Activated naive CD4-positive, alpha-beta T cell treated with Interleukin-2 at 50 U/mL for 16 hours (primary cell): ENCODE measurements at regions not wholly inside any gene's neighbourhood (a gene's known extent, or its start where the extent isn't known, plus 50 kb on each side); places are given as distances from the start of the nearest gene placed in this dataset.
"Not testable (repeated sequence)": the region's sequence is repeated elsewhere in the genome, so short reads cannot be mapped to it uniquely, and the experiment has no call there.

Experiments used
- DNase-seq: peaks from one replicate; pipeline ENCODE4 v3.0.0-alpha.2; 2020

DNA sequence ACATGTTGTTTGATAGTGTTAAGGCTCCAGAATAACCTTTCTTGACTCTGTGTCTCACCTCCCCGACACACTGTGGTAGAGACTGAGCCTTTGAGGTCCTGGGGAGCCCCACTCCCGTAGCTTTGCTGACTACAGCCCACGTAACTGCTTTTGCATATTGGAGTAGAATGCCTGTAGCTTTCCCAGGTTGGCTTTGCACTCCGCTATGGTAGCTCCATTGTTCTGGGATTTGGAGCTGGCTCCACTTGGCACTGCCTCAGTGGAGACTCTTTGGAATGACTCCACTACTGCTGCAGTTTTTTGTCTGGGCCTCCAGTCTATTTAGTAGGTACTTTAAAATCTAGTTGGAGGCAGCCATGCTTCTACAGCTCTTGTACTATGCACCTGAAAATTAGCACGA, 56.2 kb upstream of the ANXA1 start:
- DNase-seq: no peak

DNA sequence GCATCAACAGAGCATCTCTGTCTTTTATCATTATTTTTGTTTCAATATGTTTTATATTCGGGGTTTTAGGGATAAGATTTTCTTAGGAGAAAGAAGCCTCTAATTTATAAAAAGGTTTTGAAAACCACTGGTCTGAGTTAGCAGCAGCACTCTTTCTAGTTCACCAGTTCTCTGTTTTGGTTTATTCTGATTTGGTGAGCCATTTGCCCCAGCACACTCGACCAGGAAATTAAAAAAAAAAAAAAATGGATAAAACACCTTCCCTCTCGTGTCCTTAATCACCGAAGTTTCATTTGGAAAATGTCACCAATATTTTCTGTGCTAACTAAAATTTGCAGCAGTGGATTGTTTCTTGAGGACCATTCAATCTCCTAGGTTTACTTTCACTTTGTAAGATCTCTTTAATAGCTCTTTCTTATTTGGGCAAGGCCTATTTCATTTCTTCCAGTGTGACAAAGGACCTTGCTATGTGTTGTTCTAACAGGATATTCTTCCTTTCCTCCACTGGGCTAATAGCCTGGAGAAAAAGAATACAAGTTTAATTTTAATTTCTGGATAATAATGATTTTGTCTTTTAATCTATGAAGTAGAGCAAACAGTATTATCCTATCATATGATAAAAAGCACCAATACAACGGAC, 57.8 kb upstream of the ANXA1 start:
- no peak for DNase-seq

DNA sequence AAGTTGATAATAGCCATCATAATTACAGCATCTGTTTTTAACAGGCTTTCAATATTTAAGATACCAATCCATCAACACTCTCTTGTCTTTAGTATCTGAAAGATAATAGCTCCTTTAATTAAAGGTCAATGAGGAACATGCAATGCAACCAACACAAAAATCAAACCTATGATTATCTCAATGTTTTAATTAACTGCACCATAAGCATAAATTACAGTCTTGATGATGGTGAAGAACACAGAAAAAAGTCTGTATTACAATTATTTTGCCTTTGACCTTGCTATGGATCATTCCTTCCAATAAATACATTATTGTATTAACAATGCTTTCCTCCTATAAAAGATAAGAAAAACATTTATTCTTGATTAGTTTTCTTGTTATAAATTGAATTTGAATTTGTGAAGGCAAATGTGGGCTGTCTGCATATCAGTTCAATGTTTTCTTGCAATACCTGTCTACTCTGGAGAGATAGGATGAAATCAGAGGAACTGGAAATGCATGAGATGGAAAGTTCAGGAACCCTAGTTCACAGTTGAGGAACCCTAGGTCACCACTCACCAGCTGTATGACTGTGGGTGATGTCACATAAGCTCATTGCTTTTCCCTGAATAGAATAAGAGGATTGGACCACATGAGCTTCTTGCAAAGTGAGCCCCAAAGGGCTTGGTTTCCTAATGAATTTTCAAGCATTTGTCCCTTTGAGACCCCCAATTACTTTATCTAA, 58.5 kb upstream of the ANXA1 start:
- DNase-seq: no peak

DNA sequence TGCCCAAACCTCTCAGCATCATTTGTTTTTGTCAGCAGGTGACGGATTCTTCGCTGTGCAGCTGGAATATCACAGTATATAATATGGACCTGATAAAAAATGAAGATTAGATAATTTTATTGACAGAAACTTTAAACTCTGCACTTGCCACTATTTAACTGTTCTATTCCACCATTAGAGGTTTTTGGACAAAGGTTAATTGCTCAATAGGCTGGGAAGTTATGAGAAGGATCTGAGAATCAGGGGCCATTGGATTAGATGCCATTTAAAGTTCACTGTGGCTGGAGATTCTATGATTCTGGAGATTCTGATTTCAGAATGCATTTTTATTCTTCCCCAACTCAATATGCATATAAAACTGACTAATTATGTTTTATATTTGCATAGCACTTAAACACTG, 59.8 kb upstream of the ANXA1 start:
- DNase-seq: no peak

DNA sequence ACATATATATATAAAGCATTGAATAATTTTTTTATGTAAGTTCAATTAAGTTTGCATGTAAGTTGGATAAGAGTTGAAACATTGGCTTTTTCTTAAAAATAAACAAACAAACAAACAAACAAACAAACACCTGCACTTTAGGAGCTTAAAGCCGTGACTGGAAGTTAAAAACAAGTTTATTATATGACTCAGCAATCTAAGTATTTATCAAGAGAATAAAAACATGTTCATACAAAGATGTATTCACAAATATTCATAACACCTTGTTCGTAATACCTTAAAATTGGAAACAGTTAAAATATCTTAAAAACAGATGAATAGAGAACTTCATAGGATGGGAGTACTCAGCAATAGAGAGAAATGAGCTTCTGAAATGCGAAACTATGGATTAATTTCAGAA, 61.5 kb upstream of the ANXA1 start:
- DNase-seq: no peak

DNA sequence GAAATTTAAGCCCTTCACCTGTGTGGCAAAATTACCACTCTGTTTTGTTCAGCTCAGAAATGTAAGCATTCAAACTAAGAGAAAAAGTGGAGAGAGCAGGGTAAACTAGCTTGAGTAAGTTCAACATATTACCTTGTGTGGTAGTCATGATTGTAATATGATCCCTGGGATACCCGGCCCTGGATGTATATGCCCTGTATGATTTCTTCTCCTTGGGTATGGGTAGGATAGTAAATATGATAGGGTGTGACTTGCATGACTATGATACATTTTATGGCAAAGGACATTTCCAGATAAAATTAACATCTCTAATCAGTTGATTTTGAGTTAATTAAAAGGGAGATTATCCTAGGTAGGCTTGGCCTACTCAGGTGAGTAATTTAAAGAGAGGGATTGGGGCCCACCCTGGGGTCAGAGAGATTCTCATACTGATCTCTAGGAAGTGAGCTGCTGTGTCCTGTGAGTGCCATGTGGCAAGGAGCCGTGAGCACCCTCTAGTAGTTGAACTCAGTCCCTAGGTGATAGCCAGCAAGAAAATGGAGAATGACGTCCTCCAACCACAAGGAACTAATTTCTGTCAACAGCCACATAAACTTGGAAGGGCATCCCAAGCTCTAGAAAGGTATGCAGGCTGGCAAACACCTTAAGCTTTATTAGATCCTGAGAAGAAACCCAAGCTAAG, 62.2 kb upstream of the ANXA1 start:
- DNase-seq: no peak

DNA sequence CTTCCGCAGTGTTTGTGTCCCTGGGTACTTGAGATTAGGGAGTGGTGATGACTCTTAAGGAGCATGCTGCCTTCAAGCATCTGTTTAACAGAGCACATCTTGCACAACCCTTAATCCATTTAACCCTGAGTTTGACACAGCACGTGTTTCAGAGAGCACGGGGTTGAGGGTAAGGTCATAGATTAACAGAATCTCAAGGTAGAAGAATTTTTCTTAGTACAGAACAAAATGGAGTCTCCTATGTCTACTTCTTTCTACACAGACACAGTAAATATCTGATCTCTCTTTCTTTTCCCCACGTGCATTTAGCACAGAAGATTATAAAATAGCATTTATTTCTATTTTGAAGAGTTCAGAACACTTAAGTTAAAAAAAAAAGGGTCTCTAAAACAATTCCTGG, 63.8 kb upstream of the ANXA1 start:
- DNase-seq: not testable (repeated sequence)

DNA sequence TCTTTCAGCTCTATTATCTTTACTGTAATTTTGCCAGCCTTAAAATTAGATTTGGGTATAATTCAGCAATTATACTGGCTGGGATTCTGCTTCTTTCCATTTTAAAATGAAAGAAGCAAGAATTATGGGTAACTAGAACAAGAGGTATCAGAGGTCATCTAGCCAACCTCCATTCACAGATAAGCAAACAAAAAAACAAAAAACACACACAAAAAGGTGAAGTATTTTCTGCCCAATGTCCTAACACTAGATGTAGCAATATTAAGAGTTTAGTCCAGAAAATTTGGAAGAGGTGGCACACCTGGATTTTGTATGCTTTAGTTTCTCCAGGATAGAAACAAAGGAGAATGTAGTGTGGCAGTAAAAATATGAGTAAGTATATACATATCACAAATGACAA, 68.1 kb upstream of the ANXA1 start:
- DNase-seq: no peak

DNA sequence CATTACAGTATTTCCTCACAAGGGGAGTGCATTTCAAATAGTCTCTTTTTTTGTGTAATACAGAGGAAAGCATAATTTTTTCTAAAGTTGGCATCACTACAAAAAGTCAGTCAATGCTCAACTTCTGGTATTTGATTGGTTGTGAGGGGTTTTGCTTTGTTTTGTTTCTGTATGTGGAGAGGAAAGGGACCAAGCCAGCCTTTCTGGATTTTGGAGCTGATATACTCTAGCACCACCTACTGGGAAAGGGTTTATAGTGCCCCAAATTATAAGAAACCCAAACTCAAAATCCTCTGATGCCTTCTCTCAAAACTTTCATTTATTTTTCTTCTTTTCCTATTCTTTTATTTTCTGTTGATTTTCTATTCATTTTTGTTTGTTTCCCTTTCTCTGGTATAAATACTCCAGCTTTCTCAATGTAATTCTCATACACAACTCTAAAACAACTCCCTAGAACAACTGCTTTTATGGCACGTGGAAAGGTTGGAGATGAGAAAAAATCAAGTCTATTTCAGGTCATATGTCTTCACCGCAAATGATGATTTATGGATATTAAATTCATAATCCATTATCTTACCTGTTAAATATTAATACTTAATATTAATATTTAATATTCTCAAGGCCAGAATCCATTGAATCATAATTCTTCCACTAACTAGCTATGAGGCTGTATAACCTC, 69.5 kb upstream of the ANXA1 start:
- DNase-seq: no peak

DNA sequence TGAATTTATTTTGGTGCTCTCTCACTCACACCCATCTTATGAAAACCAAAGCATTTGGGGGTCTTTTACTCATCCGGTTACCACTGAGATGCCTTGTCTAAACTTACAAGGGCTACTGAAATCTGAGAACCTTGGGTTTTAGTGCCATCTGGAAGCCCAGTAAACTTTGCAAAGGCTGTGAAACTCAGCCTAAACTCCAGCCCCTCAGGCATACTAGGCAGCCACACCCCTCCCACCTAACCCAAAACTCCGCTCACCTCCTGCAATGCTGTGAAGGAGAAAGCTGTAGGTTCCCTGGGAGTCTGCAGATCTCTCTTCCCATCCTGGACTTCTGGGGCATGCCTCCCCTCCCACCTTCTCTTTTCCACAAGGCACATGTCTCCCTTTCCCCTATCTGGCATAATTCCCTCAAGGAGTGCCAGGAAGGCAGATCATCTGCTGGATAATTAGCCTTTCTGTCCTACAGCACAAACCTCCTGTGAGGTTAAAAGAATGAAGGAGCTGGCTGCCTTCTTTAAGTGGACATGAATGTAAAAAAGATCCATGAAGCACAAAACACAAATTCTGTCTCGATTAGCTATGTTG, 71.5 kb upstream of the ANXA1 start:
- DNase-seq: no peak

DNA sequence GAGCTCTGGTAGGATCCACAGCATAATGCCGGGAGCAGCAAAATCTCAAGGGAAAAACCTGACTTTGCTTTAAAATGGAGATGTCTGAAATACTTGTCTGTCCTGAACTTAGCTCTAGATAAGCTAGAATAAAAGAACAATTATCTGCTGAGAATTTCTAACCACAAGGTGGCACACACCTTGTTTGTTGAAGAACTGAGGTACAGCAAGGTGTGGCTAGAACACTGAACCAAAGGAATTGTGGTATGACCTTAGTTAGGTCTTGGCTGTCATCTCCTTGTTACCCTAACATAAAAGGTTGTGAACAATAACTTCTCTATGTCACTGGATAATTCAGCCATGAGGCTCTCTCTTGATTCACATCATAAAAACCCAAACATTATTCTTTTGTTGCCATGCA, 72.3 kb upstream of the ANXA1 start:
- DNase-seq: no peak

DNA sequence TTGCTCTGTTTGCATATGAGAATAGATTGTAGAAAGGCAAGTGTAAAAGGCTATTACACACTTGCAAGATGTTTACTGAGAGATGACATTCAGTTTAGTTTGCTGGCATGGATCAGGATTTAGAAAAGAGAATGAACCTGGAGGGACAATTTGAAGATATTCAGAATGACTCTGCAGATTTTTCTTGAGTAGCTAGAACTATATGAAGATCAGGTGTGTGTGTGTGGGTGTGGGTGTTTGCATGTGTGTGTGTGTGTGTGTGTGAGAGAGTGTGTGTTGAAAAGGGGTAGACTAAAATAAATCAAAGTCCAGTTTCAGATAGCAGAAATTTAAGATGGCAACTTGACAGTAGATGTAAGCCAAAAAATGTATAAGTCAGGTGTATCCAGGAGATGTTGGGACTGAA, 74.0 kb upstream of the ANXA1 start:
- DNase-seq: no peak

DNA sequence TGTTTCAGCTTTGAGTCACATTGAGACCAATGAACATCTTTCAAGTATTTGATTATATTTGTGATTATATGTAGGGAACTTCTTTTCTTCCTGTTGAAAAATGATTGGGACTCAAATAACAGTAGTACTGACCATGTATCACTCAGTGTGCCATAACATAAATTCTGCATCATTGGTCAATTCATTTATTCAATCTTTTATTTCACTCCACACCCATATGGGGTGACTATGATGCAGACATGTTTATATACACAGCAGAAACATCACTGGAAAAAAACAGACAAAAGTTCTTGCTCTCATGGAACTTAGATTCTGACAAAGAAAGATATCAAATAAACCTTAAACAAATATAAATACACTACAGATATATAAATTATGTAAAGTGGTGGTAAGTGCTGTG, 74.7 kb upstream of the ANXA1 start:
- DNase-seq: no peak

DNA sequence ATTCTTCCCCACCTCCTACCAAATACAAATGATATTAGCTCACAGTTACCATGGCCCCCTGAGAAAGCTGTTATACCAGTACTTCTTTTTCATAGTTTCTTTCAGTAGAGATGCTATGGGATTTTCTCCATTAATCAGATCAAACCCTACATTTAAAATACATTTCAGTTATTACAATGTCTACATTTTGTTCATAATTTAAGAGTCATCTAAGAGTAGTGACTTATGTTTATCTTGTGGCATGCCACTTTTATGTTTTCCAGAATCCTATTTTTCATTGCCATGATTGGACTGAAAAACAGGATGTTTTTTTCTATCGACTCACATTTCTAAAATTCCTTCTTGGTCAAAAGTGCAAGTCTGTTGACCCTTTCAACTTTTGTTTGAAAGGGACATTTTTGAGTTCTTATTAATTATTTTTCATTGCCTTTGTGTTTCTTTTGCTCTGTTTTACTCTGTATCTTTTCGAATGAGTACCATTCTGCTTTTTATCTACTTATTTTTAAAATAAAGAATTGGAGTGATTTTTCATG, 77.4 kb upstream of the ANXA1 start:
- DNase-seq: no peak

DNA sequence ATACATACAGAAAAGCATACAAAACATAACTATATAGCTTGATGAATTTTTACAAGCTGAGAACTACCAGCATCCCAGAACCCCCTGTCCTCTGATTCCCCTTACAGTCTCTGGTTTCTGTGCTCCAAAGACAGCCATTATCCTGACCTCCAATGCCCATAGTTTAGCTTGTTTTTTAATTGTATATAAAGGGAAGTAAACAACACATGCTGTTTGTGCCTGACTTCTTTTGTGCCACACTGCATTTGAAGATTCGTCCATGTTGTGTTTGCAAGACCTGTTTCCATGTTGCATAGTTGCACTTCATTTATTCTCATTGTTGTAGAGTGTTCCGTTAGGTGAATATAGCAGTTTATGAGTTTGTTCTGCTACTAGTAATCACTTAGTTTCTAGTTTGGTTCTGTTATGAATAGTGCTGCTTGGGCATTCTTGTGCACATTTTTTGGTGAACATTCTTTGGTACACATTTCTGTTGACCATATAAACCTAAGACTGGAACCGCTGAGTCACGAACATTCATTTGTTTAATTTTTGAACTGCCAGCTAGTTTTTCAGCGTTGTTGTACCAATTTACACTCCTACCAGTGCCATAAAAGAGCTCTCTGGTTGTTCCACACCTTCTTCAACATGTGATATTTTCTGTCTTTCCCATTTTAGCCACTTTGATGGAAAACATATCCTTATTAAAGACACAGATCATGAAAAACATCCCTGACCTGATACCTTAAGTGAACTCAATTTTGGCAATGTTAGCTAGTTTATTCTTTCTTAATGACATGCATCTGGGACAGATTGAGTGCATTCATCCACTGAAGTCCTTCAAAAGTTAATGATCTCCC, 78.1 kb upstream of the ANXA1 start:
- no peak for DNase-seq

DNA sequence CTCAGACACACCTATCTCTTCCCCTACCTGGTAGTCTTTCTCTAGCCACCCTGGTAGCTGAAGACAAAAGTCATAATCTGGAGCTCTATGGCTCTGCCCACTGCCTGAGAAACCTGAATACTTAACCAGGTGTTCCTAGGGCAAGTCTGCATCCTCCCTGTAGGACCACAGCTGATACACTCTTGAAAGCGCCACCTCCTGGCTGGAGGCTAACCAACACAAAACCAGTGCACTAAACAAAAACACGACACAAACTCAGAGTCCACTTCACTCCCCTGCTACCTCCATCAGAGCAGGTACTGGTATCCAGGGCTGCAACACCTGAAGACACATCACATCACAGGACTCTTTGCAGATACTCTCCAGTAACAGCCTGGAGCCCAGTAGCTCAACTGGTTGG, 84.6 kb upstream of the ANXA1 start:
- no peak for DNase-seq

DNA sequence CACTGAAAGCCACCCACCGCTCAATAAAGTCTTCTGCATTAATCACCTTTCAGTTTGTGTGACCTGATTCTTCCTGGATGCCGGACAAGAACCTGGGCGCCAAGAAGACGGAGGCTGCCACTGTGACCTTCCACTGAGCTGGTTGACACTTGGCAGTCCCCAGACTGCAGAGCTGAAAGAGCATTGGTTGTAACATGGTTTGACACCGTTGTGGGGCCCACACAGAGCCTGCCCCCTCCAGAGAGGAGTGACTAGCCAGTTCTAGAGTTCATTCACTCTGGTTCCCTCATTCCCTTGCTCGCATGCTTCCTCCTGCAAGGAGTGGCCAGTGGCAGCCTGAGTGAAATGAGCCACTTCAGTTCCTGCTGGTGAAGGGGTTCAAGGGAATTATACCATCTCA, 86.2 kb upstream of the ANXA1 start:
- no peak for DNase-seq

DNA sequence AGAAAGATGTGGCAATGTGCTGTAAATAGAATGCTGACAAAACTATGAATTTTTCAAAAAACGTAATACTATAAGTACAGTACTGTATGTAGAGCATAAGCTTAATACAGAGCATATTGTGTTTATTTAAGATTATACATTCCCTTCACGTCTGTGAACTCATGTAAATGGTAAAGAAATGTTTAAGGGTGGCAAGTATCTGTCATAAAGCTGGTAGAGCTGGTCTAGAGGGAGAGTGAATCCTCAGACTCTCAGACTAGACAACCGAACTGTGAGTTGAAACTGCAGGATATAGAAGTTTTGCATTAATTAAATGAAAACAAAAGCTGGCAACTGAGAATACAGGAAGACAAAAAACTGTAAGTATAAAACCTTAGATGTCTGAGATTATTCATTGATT, 87.3 kb upstream of the ANXA1 start:
- DNase-seq: no peak

DNA sequence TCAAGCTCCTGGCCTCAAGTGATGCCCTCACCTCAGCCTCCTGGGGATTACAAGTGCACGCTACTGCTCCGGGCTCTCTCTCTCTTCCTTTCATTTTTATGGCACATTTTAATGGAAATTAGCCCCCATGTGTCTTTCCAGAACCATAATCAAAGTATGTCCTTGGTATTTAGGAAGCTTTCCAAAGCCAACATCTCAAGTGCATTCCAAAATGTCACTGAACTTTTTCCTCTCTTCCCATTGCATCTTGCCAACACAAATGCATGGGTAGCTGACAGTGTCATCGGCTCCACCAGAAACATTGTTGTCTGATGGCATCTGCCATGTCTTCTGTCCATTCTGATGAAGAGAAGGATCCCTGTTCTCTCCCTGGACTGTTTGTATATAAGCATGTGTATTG, 90.5 kb upstream of the ANXA1 start:
- DNase-seq: no peak

DNA sequence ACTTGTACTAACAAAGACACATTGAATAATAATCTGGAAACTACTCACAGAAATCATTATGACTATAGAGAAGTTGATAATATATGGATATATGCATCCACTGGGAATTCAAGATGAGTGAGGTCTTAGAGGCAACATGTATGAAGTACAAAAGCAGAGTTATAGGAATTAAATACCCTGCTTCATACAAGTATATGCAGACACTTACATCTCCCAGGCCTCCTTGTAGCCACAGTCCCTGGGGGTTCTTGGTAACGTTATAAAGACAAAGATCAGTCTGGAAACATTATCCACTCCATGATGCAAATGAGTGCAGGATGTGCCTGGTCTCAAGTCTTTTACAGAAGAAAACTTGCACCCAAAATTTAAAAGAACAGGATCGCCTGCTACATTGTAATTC, 92.4 kb upstream of the ANXA1 start:
- DNase-seq: no peak

DNA sequence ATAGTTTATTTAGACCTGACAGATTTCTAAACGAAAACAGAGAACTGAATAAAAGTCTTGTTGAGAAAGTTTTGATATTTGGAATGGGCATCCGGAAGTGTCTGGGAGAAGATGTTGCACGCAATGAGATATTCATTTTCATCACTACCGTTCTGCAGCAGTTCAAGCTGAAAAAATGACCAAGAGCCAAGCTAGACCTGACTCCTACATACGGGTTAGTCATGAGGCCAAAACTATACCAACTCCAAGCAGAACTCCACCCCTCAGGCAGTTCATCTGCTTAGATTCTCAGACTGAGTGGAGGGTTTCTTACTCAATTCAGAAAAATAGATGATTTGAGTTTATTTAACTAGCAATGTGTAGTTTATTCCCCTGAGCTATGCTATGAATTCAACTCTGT, 95.4 kb upstream of the ANXA1 start:
- DNase-seq: no peak

DNA sequence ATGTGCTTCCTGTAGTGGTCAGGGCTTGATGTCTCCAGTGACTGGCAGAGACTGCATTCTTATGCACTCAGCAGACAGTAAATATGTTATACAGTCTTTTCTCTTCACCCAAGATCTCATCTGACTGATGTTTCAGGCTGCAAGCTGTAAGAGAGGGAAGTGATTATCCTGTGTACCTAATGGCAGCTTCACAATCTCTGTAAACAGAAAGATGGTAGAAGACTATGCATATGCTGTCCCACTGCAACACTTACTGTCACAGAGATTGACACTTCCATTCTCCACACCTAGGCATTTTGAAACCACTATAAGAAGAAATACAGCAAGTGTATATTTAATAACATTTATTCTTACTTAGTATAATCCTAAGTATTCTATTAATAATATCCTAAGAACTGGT, 97.6 kb upstream of the ANXA1 start:
- DNase-seq: no peak
